NCI-H774 (cell line): ENCODE measurements at regions not wholly inside any gene's neighbourhood (a gene's known extent, or its start where the extent isn't known, plus 50 kb on each side); places are given as distances from the start of the nearest gene placed in this dataset.

Experiments used
- DNase-seq: peaks from one replicate; lab custom pipeline; 2025; lab: John Stamatoyannopoulos, UW

DNA sequence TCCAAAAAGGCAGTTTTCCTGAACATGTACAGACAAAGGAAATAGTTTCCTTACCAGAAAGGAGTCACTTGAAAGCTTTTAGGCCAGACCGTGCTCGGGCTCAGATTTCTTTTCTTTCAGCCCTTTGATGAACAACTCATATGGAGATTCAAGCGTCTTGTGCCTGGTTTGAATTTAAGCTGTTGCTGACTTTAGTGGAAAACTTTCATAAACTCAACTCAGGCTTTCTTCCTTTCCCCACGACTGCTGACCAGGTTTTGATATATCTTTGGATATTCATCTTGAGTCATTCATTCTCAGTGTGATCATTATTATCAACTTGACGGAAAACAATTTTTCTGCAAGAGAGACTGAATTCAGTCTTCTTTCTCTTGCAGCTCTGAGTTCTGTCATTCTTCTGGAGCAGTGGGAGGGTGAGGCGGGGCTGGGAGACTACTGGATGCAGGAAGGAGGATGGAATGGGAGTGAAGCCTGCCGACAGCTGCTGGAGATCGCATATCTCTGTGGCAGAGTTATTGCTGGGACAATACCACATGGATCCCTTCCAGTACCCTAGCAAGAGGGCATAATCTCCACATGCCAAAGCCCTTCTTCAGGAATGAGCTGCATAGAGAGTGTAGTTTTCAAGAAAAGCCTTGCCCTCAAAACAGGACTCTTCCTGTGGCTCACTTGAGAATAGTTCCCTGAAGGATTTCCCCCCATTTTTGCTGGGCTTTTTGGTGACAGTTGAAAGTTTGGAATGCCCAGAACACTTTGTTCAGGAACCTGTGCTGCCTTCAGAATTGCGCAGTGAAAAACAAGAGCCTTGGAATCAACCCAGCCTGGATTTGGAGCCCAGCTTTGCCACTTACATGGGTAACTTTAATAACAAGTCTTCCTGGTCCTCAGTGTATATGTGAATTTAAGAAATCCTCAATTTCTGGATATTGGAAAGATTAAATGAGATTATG is 364.4 kb downstream of the ZNF521 start:
- DNase-seq, result no peak

- DNase-seq, result no peak
These were observed 363.6 kb downstream of the ZNF521 start for GRCh38 chr18:24988253-24988840.

DNA sequence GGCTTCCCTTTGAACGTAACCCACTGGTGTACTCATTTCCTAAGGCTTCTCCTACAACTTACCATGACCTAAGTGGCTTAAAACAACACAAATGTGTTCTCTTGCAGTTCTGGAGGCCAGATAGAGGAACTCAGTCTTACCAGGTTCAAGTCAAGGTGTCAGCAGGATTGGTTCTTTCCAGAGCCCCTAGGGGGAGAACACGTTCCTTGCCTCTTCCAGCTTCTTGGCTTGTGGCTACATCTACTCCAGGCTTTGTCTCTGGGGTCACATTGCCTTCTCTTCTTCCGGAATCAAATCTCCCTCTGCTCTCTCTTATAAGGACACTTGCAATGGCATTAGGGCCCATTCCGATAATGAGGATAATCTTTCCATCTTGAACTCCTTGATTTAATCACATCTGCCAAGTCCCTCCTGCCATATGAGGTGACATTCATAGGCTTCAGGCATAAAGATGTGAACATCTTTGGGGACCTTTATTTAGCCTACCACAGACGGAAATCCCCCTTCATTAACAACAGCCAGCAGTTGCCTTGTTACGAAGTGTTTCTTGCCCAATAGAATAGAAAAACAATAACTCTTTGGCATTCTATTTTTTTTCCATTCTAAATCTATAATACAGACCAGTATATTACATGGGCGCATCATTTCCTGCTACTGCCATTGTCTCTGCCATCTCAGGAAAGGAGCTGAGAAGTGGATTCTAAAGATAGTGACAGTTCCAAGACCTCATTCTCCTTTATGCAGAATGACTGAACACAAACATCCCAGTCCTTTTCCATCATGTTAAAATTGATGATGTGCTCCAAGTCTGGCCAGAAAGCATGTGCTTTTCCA is 362.0 kb downstream of the ZNF521 start:
- no peak for DNase-seq

GRCh38 chr18:24990671-24991134 is 361.3 kb downstream of the ZNF521 start:
- DNase-seq, result no peak

DNA sequence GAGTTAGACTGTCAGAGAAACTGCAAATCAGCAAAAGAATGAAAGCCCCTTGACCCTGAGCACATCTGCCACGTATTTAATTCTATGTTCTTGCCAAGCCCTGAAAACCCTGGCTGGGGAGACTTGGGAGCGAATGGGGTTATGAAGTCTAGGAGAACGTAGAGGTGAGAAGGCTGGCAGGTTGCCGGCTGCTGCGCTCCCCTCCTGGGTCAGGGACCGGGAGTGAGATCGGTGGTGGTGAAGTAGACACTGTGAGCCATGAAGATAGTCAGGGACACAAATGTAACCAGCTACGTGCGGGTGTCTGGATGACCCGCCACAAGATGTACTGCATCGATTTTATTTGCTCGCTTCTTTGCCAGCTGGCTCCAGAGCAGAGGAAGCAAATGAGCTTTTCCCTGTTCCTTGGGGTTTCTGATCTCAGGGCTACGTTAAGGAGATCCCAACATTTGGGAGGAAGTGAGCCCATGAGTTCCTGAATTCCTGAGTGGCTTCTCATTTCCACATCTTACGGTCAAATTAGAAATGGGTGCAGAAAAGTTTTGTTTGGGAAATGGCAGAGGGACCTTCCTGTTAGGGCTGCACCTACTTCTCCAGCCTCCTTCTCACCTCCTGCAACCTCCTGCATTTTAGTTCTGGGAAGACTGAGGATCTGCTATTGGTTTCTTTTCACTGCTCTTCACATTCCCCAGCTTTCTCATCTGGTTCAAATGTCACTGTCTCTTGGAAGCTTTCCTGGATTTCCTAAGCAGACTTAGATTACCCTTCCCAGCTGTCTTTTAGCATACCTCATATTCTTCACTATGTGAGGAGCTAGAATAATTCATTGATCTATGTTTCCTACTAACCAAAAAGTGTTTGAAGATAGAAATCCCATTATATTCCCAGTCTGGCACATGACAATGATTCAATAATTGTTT is 360.6 kb downstream of the ZNF521 start:
- no peak for DNase-seq

DNA sequence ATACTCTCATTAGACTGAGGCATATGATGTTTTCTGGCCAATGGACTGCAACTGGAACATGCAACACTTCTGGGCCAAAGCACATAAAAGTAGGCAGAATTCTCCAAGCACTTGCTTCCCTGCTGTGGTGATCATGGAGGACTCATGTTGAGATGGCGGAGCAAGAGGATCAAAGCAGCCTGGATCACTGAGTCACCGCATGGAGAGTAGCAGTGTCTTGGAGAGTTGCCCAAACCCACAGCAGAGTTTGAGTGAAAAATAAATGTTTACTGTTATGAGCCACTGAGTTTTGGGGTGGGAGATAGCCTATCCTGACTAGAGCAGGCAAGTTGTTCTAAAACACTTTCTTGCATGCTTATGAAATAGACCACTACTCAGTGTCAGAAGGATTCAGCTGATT is 359.5 kb downstream of the ZNF521 start:
- no peak for DNase-seq

DNA sequence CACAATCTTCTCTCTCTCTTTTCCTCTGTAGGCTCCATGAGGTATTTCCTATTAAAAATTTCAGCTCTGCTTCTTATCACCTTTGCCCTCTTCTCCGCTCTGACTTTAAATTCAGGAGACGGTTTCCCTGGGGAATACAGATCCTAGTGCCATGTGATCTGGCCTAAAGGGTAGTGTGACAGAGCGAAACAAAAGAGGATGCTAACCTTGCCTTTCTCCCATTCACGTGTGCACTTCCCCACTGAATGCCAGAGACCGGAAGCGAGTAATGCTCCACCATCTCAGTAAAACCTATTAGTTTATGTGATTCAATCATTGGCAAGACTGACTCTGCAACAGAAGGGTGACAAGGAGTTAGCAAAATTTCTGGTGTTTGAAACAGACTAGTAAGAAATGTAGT is 358.3 kb downstream of the ZNF521 start:
- DNase-seq, result no peak

- no peak for DNase-seq
These were observed 356.9 kb downstream of the ZNF521 start for GRCh38 chr18:24995056-24995455.

DNA sequence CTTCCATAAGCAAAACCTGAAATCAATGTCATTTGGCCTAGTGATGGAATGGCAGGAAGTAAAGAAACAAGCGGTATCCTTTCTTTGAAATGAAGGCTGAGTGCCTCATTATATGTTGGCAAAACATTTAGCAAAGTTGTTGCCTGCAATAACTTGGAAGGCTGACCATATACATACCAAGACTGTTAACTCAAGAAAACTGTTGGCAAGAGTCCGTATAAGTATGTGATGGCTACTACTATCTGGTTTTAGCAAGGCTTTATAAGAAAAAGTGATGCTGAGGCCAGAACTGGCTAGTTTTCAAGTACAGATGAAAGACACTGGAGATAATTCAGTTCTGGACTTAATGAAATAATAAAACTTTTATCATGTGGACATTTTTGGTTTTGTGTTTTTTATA is 356.2 kb downstream of the ZNF521 start:
- no peak for DNase-seq

GRCh38 chr18:24999650-25000267 is 352.2 kb downstream of the ZNF521 start:
- no peak for DNase-seq

DNA sequence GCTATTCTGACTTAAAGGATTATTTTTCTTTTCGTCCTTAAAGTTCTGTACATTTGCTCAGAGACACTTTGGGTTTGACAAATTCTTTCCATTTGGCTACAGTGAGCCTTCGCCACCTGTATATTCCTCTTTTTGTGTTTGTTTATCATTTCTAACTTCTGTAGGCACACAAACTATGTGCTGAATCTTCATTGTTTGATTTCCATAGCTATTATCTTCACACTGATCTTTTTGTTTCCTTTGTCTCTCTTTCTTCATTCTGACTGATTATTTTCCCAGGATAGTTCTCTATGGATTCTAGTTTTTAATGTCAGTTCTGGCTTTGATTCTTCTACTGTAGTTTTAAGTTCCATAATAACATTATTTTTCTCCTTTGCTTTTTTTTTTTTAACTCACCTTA is 350.2 kb downstream of the ZNF521 start:
- no peak for DNase-seq

DNA sequence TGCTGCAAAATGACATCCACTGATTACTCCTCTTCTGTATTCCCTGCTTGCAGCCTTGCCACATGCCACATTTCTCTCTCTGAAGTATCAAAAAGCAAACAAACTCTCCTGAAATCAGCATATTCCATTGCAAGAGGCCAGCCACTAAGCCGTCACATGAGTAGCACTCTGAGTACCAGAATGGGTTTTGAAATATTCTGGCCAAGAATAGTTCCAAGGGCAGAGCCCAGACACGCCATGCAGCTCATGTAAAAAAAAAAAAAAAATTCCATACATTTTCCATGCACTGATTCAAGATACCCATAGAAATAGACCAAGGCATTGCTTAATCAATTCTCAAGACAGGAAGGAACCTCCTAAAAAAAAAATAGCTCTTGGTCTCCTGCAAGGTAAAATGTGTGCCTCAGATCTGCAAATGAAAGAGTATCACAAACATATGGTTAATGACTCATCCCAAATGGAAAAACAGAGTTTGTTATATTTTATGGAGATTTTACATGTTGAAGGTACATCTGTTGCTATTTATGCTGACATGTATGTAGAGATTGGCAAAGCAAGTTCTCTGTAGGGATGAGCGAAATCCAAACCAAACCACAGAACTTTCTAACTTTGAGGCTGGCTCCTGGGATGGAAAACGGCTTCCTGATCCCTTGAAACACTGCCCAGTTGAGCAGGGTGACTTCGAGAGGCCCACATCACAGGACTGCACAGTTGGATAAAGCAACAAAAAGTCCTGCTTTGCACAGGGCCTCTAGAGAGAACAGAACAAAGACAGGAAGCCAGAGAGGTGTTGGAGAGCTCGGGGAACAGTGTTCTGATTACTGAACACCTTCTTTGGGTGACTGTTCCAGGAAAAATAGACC is 346.2 kb downstream of the ZNF521 start:
- no peak for DNase-seq

- DNase-seq, result no peak
These were observed 341.2 kb downstream of the ZNF521 start for GRCh38 chr18:25010623-25011374.
